RWPE2 (cell line): ENCODE measurements at regions not wholly inside any gene's neighbourhood (a gene's known extent, or its start where the extent isn't known, plus 50 kb on each side); places are given as distances from the start of the nearest gene placed in this dataset.

Experiments used
- ATAC-seq: fragments of 200-7000 bp; cut with Tn5 transposase; 3 replicates; pipeline ENCODE4 v1.9.1; 2021; ENCODE audit warnings: low read depth
- DNase-seq: peaks from one replicate; pipeline ENCODE4 v3.0.0-alpha.2; 2020; ENCODE audit warnings: low spot score
- H3K27ac ChIP-seq: fragments of 450-650 bp; 2 replicates; pipeline ENCODE4 v1.5.1; 2017; ENCODE audit warnings: mild to moderate bottlenecking; ENCODE audit not compliant: poor library complexity, severe bottlenecking
- H3K27me3 ChIP-seq: fragments of 250-450 bp; sonication (Bioruptor Pico); 2 replicates; pipeline ENCODE4 v1.5.1; 2021; ENCODE audit warnings: mild to moderate bottlenecking, moderate library complexity; ENCODE audit not compliant: insufficient read depth, poor library complexity, severe bottlenecking
- H3K36me3 ChIP-seq: fragments of 250-450 bp; sonication (Bioruptor Pico); 2 replicates; pipeline ENCODE4 v1.5.1; 2020; ENCODE audit warnings: low read depth, mild to moderate bottlenecking, moderate library complexity
- H3K4me1 ChIP-seq: fragments of 250-450 bp; sonication (Bioruptor Pico); 2 replicates; pipeline ENCODE4 v1.5.1; 2021; ENCODE audit warnings: mild to moderate bottlenecking, moderate library complexity; ENCODE audit not compliant: insufficient read depth, poor library complexity, severe bottlenecking
- H3K4me3 ChIP-seq: fragments of 250-450 bp; sonication (Bioruptor Pico); 2 replicates; pipeline ENCODE4 v1.5.1; 2021; ENCODE audit warnings: mild to moderate bottlenecking, moderate library complexity; ENCODE audit not compliant: severe bottlenecking
- H3K9me3 ChIP-seq: fragments of 250-450 bp; sonication (Bioruptor Pico); 2 replicates; pipeline ENCODE4 v1.5.1; 2021; ENCODE audit warnings: mild to moderate bottlenecking, moderate library complexity; ENCODE audit not compliant: severe bottlenecking
- CTCF ChIP-seq: fragments of 450-650 bp; IDR thresholded peaks from one replicate; pipeline ENCODE4 v1.5.1; 2017; ENCODE audit warnings: mild to moderate bottlenecking, moderate library complexity; ENCODE audit not compliant: poor library complexity, severe bottlenecking

GRCh38 chr6:169843991-169844390 is 92.6 kb downstream of the ERMARD start:
- TF ChIP-seq CTCF, result no peak
- DNase-seq (no peak), ATAC-seq (no peak)
- H3K27ac ChIP-seq, result no peak overlapping the region
- H3K27me3 ChIP-seq, result no peaks in the 10 kb centered on the region
- no peak overlapping the region for H3K4me3 ChIP-seq
- no peaks in the 10 kb centered on the region for H3K4me1 ChIP-seq
- H3K9me3 ChIP-seq, result no peaks in the 10 kb centered on the region
- no peaks in the 10 kb centered on the region for H3K36me3 ChIP-seq

DNA sequence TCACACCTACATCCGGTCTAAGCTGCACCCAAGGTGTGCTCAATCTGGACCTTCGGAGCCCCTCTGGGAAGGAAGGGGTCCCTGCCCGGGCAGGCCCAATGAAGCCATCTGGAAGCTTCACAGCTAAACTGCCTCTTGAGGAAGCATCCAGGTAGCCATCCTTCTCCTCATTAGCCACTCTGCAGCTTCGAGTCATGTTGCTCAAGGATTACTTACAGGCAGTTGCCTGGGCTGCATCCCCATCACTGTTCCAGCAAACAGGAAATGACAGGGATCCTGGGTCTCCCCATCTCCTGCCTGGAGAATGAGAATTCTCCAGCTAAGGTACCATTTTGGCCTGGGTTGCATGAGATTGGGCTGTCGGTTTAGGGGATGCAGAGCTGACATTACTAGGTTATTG is 91.7 kb downstream of the ERMARD start:
- Histone ChIP-seq H3K27ac (no peak overlapping the region), H3K27me3 (no peaks in the 10 kb centered on the region), H3K9me3 (no peaks in the 10 kb centered on the region), H3K4me1 (no peaks in the 10 kb centered on the region), H3K4me3 (no peak overlapping the region), H3K36me3 (no peaks in the 10 kb centered on the region)
- ATAC-seq, result no peak
- no peak for TF ChIP-seq CTCF
- DNase-seq, result no peak

DNA sequence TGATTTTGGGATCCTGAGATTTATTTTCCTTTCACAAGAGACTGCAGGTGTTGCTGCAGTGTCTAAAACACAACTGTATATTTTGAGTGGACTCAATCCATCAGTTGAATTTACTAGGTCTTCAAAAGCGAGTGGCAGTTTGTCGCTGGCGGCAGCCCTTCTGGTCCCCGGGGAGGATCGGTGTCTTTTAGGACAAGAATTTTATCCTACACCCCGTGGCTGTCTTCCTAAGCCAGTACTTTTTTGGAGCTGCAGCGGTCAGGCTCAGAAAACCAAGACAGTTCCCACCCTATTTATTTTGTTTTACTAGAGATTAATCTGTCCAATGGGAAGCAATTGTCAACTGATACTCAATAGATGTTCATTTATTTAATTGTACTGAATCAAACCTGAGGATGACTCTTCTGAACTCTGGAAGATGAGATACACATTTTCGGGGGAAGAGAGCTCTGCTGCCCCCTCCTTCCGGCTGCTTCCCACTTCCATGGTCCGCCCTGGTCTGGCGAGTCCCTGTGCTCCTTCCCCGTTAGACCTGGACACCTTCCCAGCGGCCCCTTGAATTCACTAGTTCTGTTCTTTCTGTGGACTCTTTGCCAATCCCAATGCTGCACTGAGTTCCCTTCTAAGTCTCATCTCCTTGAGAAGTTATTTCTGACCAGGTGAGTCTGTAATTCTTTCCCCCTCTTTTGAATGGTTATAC is 90.6 kb downstream of the ERMARD start:
- ATAC-seq, result no peak
- no peaks in the 10 kb centered on the region for H3K27me3 ChIP-seq

DNA sequence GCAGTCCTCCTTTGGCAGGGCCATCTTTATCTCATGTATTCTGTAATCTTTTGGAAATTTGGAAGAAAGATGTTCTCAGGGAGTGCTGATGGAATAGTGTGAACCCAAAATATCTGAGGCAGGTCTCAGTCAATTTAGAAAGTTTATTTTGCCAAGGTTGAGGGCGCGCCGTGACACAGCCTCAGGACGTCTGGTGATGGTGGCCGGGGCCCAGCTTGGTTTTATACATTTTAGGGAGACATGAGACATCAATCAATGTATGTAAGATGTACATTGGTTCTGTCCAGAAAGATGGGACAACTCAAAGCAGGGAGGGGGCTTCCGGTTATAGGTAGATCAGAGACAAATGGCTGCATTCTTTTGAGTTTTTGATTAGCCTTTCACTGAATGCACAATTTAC is 89.8 kb downstream of the ERMARD start:
- DNase-seq (no peak), ATAC-seq (no peak)
- TF ChIP-seq CTCF, result no peak
- H3K36me3 ChIP-seq, result no peaks in the 10 kb centered on the region
- no peak overlapping the region for H3K27ac ChIP-seq
- H3K4me3 ChIP-seq, result no peak overlapping the region
- no peaks in the 10 kb centered on the region for H3K4me1 ChIP-seq
- H3K9me3 ChIP-seq, result no peaks in the 10 kb centered on the region
- H3K27me3 ChIP-seq, result no peaks in the 10 kb centered on the region

More for the DNA sequence above, 90.6 kb downstream of the ERMARD start:
- TF ChIP-seq CTCF, result no peak
- Histone ChIP-seq H3K36me3 (no peaks in the 10 kb centered on the region), H3K9me3 (no peaks in the 10 kb centered on the region), H3K27ac (no peak overlapping the region), H3K4me1 (no peaks in the 10 kb centered on the region), H3K4me3 (no peak overlapping the region)
- DNase-seq, result no peak

GRCh38 chr6:169839898-169840631 is 88.6 kb downstream of the ERMARD start:
- Histone ChIP-seq H3K27ac (no peak overlapping the region), H3K4me3 (no peak overlapping the region), H3K36me3 (no peaks in the 10 kb centered on the region), H3K4me1 (no peaks in the 10 kb centered on the region), H3K9me3 (no peaks in the 10 kb centered on the region), H3K27me3 (no peaks in the 10 kb centered on the region)
- peak; percentile 55 for DNase-seq
- TF ChIP-seq CTCF, result no peak
- ATAC-seq, result no peak
